SHP77 (cell line): ENCODE measurements at regions not wholly inside any gene's neighbourhood (a gene's known extent, or its start where the extent isn't known, plus 50 kb on each side); places are given as distances from the start of the nearest gene placed in this dataset.
A peak's percentile ranks its signal among the peaks of the same experiment; 100 is the strongest.

Experiments
- DNase-seq, 2 experiments: peaks; one replicate each; lab custom pipeline; 2025; lab: John Stamatoyannopoulos, UW

GRCh38 chr2:64769392-64770044 is 115.8 kb upstream of the SERTAD2 start:
- DNase-seq: no peak

- no peak for DNase-seq
Measured at GRCh38 chr2:64770137-64770780, 116.5 kb upstream of the SERTAD2 start.

GRCh38 chr2:64770781-64771334 is 117.1 kb upstream of the SERTAD2 start:
- peak in 1 of 2 experiments; percentile 47 for DNase-seq

GRCh38 chr2:64771737-64772136 is 118.0 kb upstream of the SERTAD2 start:
- no peak for DNase-seq

GRCh38 chr2:64773461-64774118 is 119.9 kb upstream of the SERTAD2 start:
- DNase-seq: no peak

- DNase-seq: no peak
Measured at GRCh38 chr2:64777841-64778240, 124.1 kb upstream of the SERTAD2 start.

GRCh38 chr2:64779117-64779690 is 125.5 kb upstream of the SERTAD2 start:
- no peak for DNase-seq

GRCh38 chr2:64780041-64780440 is 126.3 kb upstream of the SERTAD2 start:
- DNase-seq: no peak

GRCh38 chr2:64781711-64782390 is 128.1 kb upstream of the SERTAD2 start:
- DNase-seq: no peak

GRCh38 chr2:64784168-64785061 is 130.7 kb upstream of the SERTAD2 start:
- DNase-seq: no peak

GRCh38 chr2:64785245-64785644 is 131.5 kb upstream of the SERTAD2 start:
- no peak for DNase-seq

- DNase-seq: no peak
Measured at GRCh38 chr2:64786343-64787018, 132.8 kb upstream of the SERTAD2 start.

GRCh38 chr2:64787019-64787365 is 133.3 kb upstream of the SERTAD2 start:
- DNase-seq: no peak

GRCh38 chr2:64787698-64788097 is 134.0 kb upstream of the SERTAD2 start:
- DNase-seq: no peak

- no peak for DNase-seq
Measured at GRCh38 chr2:64789466-64790320, 136.0 kb upstream of the SERTAD2 start.

- DNase-seq: no peak
Measured at GRCh38 chr2:64792300-64792699, 138.6 kb upstream of the SERTAD2 start.

GRCh38 chr2:64792995-64793639 is 139.4 kb upstream of the SERTAD2 start:
- DNase-seq: no peak

- DNase-seq: no peak
Measured at GRCh38 chr2:64793701-64794100, 140.0 kb upstream of the SERTAD2 start.

GRCh38 chr2:64794426-64794995 is 140.8 kb upstream of the SERTAD2 start:
- DNase-seq: no peak
